HepG2 (cell line): ENCODE measurements at regions not wholly inside any gene's neighbourhood (a gene's known extent, or its start where the extent isn't known, plus 50 kb on each side); places are given as distances from the start of the nearest gene placed in this dataset.

Experiments used
- FOXJ3 ChIP-seq: sonication (generic); formaldehyde crosslinking; IDR thresholded peaks from 2 replicates; pipeline ENCODE4 v1.4.0; 2020; ENCODE audit warnings: missing genetic modification reagents, mild to moderate bottlenecking, borderline replicate concordance
- JUND ChIP-seq: sonication (generic); formaldehyde crosslinking; IDR thresholded peaks from 2 replicates; pipeline ENCODE4 v1.8.0; 2022; ENCODE audit warnings: mild to moderate bottlenecking, missing genetic modification reagents
- POLR2A ChIP-seq, 2 experiments: IDR thresholded peaks; 2 replicates each; pipeline ENCODE4 v1.6.1; 2011; ENCODE audit warnings: low read depth in 2 of 2, low read length in 2 of 2, mild to moderate bottlenecking in 1 of 2, moderate library complexity in 1 of 2; ENCODE audit not compliant: insufficient read depth in 1 of 2
- POLR2AphosphoS5 ChIP-seq: IDR thresholded peaks from 2 replicates; pipeline ENCODE4 v1.6.1; 2012; ENCODE audit warnings: low read depth, low read length
- RFX3 ChIP-seq: IDR thresholded peaks from 2 replicates; pipeline ENCODE4 v1.6.1; 2016; ENCODE audit warnings: missing biosample characterization, missing genetic modification reagents
- ZNF619 ChIP-seq: sonication (generic); formaldehyde crosslinking; IDR thresholded peaks from 2 replicates; pipeline ENCODE4 v1.4.0; 2020; ENCODE audit warnings: mild to moderate bottlenecking, missing genetic modification reagents
- TF ChIP-seq, protein P1 (sequence below): sonication (generic); formaldehyde crosslinking; IDR thresholded peaks from 2 replicates; pipeline ENCODE4 v1.5.0; 2020; ENCODE audit warnings: mild to moderate bottlenecking, missing genetic modification reagents, moderate library complexity
- TF ChIP-seq, protein P2 (sequence below): sonication (generic); formaldehyde crosslinking; IDR thresholded peaks from 2 replicates; pipeline ENCODE4 v1.4.0; 2020; ENCODE audit warnings: missing genetic modification reagents, low read depth, mild to moderate bottlenecking, borderline replicate concordance

DNA sequence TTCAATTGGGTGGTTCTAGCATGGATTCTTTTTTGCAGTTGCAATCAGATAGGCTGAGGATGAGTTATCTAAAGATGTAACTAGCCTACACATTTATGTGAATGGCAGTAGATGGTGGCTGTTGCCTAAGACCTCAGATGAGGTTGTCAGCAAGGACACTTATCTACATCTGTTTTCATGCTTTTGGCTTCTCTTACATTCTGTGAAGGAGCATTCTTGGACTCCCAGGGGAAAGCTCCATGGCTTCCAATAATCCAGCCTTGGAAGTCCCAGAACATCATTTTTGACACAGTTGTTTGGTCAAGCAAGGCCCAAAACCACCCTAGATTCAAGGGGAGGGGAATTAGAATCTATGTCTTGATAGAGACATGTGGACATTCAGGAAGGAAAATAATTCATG is 332.2 kb upstream of the RBMS3 start:
- no peak for TF ChIP-seq POLR2A (IDR thresholded peaks at IDR 0.05; ENCODE audit: insufficient read depth in 1 of 2, low read depth in 2 of 2, low read length in 2 of 2)
- TF ChIP-seq JUND (CRISPR knock-in tag) = no peak
- no peak for TF ChIP-seq RFX3 (CRISPR knock-in tag)
- TF ChIP-seq, protein P1, sequence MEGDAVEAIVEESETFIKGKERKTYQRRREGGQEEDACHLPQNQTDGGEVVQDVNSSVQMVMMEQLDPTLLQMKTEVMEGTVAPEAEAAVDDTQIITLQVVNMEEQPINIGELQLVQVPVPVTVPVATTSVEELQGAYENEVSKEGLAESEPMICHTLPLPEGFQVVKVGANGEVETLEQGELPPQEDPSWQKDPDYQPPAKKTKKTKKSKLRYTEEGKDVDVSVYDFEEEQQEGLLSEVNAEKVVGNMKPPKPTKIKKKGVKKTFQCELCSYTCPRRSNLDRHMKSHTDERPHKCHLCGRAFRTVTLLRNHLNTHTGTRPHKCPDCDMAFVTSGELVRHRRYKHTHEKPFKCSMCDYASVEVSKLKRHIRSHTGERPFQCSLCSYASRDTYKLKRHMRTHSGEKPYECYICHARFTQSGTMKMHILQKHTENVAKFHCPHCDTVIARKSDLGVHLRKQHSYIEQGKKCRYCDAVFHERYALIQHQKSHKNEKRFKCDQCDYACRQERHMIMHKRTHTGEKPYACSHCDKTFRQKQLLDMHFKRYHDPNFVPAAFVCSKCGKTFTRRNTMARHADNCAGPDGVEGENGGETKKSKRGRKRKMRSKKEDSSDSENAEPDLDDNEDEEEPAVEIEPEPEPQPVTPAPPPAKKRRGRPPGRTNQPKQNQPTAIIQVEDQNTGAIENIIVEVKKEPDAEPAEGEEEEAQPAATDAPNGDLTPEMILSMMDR (CRISPR knock-in tag) = no peak
- TF ChIP-seq ZNF619 = no peak
- TF ChIP-seq, protein P2, sequence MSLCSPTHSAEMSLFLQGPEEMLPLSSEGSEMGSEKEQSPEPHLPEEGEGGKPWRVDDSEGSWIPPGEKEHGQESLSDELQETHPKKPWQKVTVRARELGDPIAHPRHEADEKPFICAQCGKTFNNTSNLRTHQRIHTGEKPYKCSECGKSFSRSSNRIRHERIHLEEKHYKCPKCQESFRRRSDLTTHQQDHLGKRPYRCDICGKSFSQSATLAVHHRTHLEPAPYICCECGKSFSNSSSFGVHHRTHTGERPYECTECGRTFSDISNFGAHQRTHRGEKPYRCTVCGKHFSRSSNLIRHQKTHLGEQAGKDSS = no peak
- no peak for TF ChIP-seq POLR2AphosphoS5
- TF ChIP-seq FOXJ3 (CRISPR knock-in tag) = no peak
